Fibroblast of pulmonary artery (primary cell): ENCODE measurements at regions not wholly inside any gene's neighbourhood (a gene's known extent, or its start where the extent isn't known, plus 50 kb on each side); places are given as distances from the start of the nearest gene placed in this dataset.
"Not testable (repeated sequence)": the region's sequence is repeated elsewhere in the genome, so short reads cannot be mapped to it uniquely, and the experiment has no call there.

Experiments
- DNase-seq: peaks from one replicate; pipeline ENCODE4 v3.0.0-alpha.2; 2010; ENCODE audit warnings: low read depth
- H3K4me3 ChIP-seq: replicated peaks from 2 replicates; pipeline ENCODE4 v1.5.1; 2011; ENCODE audit warnings: low read depth, mild to moderate bottlenecking, control low read depth, low read length, moderate library complexity
- CTCF ChIP-seq: IDR thresholded peaks from 2 replicates; pipeline ENCODE4 v1.5.1; 2011; ENCODE audit warnings: mild to moderate bottlenecking, control low read depth, low read length, inconsistent platforms; ENCODE audit errors: missing control alignments

GRCh38 chr6:145567684-145568252 lies 167.6 kb downstream of the EPM2A start:
- no peak for TF ChIP-seq CTCF
- no peak for DNase-seq
- H3K4me3 ChIP-seq = no peak overlapping the region

GRCh38 chr6:145569140-145569539 lies 166.2 kb downstream of the EPM2A start:
- DNase-seq = no peak
- no peak overlapping the region for H3K4me3 ChIP-seq
- no peak for TF ChIP-seq CTCF

- H3K4me3 ChIP-seq, DNase-seq: not testable (repeated sequence)
Observed at GRCh38 chr6:145570336-145570735, 165.0 kb downstream of the EPM2A start.

GRCh38 chr6:145574269-145574668 lies 161.1 kb downstream of the EPM2A start:
- H3K4me3 ChIP-seq, DNase-seq: not testable (repeated sequence)
